Parathyroid adenoma (tissue), 2 donors: ENCODE measurements at regions not wholly inside any gene's neighbourhood (a gene's known extent, or its start where the extent isn't known, plus 50 kb on each side); places are given as distances from the start of the nearest gene placed in this dataset.
"Not testable (repeated sequence)": the region's sequence is repeated elsewhere in the genome, so short reads cannot be mapped to it uniquely, and the experiment has no call there.

Experiments used
- H2AFZ ChIP-seq: fragments of 300-600 bp; sonication (generic); one replicate; pipeline ENCODE4 v1.7.0; 2017; ENCODE audit warnings: antibody characterized with exemption, mild to moderate bottlenecking
- H3K27ac ChIP-seq: fragments of 300-600 bp; sonication (generic); one replicate; pipeline ENCODE4 v1.7.0; 2017
- H3K27me3 ChIP-seq: fragments of 300-600 bp; sonication (generic); one replicate; pipeline ENCODE4 v1.7.0; 2017; ENCODE audit warnings: low read length; ENCODE audit not compliant: control insufficient read depth, insufficient read depth
- H3K36me3 ChIP-seq: fragments of 300-600 bp; sonication (generic); one replicate; pipeline ENCODE4 v1.7.0; 2017; ENCODE audit warnings: low read length; ENCODE audit not compliant: control insufficient read depth, insufficient read depth
- H3K4me1 ChIP-seq: fragments of 300-600 bp; sonication (generic); one replicate; pipeline ENCODE4 v1.7.0; 2017; ENCODE audit warnings: control low read depth
- H3K4me2 ChIP-seq: fragments of 300-600 bp; sonication (generic); one replicate; pipeline ENCODE4 v1.7.0; 2017; ENCODE audit warnings: low read length
- H3K4me3 ChIP-seq: fragments of 300-600 bp; sonication (generic); one replicate; pipeline ENCODE4 v1.7.0; 2017; ENCODE audit warnings: low read depth, low read length
- H3K79me2 ChIP-seq: fragments of 300-600 bp; sonication (generic); one replicate; pipeline ENCODE4 v1.7.0; 2017; ENCODE audit warnings: control low read depth
- H3K9ac ChIP-seq: fragments of 300-600 bp; sonication (generic); one replicate; pipeline ENCODE4 v1.7.0; 2017; ENCODE audit warnings: mild to moderate bottlenecking
- H3K9me3 ChIP-seq: fragments of 300-600 bp; sonication (generic); one replicate; pipeline ENCODE4 v1.7.0; 2017; ENCODE audit warnings: low read length; ENCODE audit not compliant: control insufficient read depth
- TF ChIP-seq, protein P1 (sequence below): fragments of 300-600 bp; sonication (generic); IDR thresholded peaks from one replicate; pipeline ENCODE4 v1.7.0; 2017; ENCODE audit warnings: antibody characterized with exemption, mild to moderate bottlenecking
- donor health status: primary hyperparathyroidism.

DNA sequence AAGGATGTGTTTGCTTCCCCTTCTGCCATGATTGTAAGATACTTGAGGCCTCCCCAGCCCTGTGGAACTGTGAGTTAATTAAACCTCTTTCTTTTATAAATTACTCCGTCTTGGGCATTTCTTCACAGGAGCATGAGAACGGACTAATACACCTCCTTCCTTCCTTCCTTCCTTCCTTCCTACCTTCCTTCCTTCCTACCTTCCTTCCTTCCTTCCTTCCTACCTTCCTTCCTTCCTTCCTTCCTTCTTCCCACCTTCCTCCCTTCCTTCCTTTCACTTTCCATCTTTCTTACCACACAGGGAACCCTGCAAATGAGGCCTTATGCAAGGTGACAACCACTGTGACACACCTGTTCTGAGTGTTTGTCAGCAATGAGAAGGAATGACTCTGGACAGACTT lies 141.3 kb upstream of the EXOC2 start:
- TF ChIP-seq, protein P1, sequence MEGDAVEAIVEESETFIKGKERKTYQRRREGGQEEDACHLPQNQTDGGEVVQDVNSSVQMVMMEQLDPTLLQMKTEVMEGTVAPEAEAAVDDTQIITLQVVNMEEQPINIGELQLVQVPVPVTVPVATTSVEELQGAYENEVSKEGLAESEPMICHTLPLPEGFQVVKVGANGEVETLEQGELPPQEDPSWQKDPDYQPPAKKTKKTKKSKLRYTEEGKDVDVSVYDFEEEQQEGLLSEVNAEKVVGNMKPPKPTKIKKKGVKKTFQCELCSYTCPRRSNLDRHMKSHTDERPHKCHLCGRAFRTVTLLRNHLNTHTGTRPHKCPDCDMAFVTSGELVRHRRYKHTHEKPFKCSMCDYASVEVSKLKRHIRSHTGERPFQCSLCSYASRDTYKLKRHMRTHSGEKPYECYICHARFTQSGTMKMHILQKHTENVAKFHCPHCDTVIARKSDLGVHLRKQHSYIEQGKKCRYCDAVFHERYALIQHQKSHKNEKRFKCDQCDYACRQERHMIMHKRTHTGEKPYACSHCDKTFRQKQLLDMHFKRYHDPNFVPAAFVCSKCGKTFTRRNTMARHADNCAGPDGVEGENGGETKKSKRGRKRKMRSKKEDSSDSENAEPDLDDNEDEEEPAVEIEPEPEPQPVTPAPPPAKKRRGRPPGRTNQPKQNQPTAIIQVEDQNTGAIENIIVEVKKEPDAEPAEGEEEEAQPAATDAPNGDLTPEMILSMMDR, result no peak
- H2AFZ ChIP-seq, result no peak overlapping the region

DNA sequence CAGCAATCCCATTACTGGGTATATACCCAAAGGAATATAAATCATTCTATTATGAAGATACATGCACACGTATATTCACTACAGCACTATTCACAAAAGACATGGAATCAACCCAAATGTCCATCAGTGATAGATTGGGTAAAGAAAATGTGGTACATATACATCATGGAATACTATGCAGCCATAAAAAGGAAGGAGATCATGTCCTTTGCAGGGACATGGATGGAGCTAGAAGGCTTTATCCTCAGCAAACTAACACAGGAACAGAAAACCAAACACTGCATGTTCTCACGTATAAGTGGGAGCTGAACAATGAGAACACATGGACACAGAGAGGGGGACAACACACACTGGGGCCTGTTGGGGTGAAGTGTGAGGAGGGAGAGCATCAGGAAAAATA lies 139.9 kb upstream of the EXOC2 start:
- H3K4me2 ChIP-seq, H2AFZ ChIP-seq, H3K9me3 ChIP-seq, H3K4me1 ChIP-seq, H3K27me3 ChIP-seq, H3K4me3 ChIP-seq, H3K9ac ChIP-seq, H3K79me2 ChIP-seq, H3K36me3 ChIP-seq, H3K27ac ChIP-seq: not testable (repeated sequence)

More for the DNA sequence above, 141.3 kb upstream of the EXOC2 start:
- H3K4me2 ChIP-seq, result no peak overlapping the region
- no peak overlapping the region for H3K9ac ChIP-seq
- no peak overlapping the region for H3K27ac ChIP-seq
- H3K27me3 ChIP-seq, result no peaks in the 10 kb centered on the region
- H3K9me3 ChIP-seq, result no peaks in the 10 kb centered on the region
- no peaks in the 10 kb centered on the region for H3K36me3 ChIP-seq
- H3K79me2 ChIP-seq, result no peaks in the 10 kb centered on the region
- no peaks in the 10 kb centered on the region for H3K4me1 ChIP-seq
- H3K4me3 ChIP-seq, result no peak overlapping the region

DNA sequence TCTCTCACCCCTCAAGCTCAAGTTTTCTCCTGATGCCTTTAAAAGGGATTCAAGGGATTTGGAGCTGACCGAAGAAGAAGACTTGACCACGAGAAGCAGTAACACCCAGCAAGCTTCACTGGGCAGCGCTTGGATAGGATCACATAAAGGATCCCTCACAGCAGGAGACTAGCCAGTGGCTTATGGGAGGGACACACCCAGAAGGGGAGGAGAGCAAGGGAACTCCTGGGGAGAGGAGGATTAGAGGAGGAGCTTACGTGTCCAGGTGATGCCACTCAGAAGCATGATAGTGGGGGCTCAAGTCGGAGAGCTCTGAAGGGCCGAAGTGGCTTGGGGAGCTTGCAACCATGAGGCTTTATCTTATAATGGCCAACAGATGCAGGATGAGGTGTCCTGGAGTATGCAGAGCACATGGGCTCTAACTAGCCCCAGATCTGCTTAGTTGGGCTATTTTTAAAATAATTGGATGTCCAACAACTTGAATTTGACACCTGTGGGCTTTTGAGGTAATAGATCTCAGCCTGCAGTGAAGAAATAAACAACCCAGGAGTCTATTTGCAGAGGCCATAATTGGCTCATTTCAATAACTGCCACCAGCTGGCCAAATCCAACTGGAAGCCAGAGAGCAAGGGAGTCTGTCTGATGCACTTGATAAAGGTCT lies 137.9 kb upstream of the EXOC2 start:
- no peak overlapping the region for H3K9ac ChIP-seq
- H3K36me3 ChIP-seq, result no peaks in the 10 kb centered on the region
- H3K27me3 ChIP-seq, result peaks cover 3% of the 10 kb centered on the region
- no peak overlapping the region for H3K27ac ChIP-seq
- no peak overlapping the region for H3K4me2 ChIP-seq
- H2AFZ ChIP-seq, result no peak overlapping the region
- TF ChIP-seq, protein P1, result no peak
- no peaks in the 10 kb centered on the region for H3K79me2 ChIP-seq
- no peak overlapping the region for H3K4me3 ChIP-seq
- H3K4me1 ChIP-seq, result no peaks in the 10 kb centered on the region
- H3K9me3 ChIP-seq, result no peaks in the 10 kb centered on the region

DNA sequence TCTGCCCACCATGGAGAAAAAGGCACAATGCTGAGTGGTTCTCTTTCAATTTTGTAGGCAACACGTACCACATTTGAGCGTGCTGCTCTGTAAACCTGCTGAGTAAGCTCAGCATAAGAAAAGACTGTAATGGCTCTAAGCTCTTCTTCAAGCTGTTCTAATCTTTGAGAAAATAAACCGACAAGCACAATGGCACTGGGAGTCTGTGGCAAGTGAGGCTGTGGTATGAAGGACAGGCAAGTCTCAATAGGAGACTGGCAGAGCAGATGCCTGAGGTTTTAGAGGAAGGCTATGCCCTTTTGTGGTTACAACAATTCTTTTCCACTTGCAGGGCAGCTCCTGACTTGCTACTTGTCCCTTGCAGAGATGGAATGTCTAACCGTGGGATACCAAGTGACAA lies 136.7 kb upstream of the EXOC2 start:
- TF ChIP-seq, protein P1, result no peak
- Histone ChIP-seq H3K4me1 (no peaks in the 10 kb centered on the region), H3K9me3 (no peaks in the 10 kb centered on the region), H2AFZ (no peak overlapping the region), H3K79me2 (no peaks in the 10 kb centered on the region), H3K27me3 (peaks cover 3% of the 10 kb centered on the region), H3K9ac (no peak overlapping the region), H3K27ac (no peak overlapping the region), H3K36me3 (no peaks in the 10 kb centered on the region), H3K4me2 (no peak overlapping the region), H3K4me3 (no peak overlapping the region)

DNA sequence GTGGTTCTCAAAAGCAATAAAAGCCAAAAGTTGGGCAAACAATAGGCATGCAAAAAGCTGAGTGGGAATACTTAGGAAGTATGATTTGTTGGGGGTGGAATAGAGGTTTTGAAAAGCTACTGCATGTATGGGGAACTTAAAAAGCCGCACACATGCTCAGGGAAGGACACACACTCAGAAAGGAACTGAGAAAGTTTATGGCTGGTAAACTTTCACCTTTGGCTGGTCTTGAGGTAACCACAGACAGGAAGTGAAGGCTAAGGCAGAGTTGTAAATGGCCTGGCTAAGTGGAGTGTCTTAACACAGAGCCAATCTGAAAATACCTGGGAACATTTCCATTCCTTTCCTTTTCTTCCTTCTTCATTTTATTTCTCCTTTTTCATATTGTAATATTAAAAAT lies 134.5 kb upstream of the EXOC2 start:
- Histone ChIP-seq H3K9ac (no peak overlapping the region), H2AFZ (no peak overlapping the region), H3K4me3 (no peak overlapping the region), H3K27me3 (peaks cover 3% of the 10 kb centered on the region), H3K4me1 (no peaks in the 10 kb centered on the region), H3K27ac (no peak overlapping the region), H3K79me2 (no peaks in the 10 kb centered on the region), H3K36me3 (no peaks in the 10 kb centered on the region), H3K4me2 (no peak overlapping the region), H3K9me3 (no peaks in the 10 kb centered on the region)
- TF ChIP-seq, protein P1, result no peak
